SK-N-SH (cell line): ENCODE measurements at regions not wholly inside any gene's neighbourhood (a gene's known extent, or its start where the extent isn't known, plus 50 kb on each side); places are given as distances from the start of the nearest gene placed in this dataset.

Experiments
- CTCF ChIA-PET: fragments of 300-600, 350-600 bp; formaldehyde crosslinking; extraction: SDS; loops from one replicate; lab custom pipeline; 2021; lab: Yijun Ruan, JAX
- POLR2A ChIA-PET: fragments of 350-600 bp; sonication (Branson Sonifier 250); formaldehyde crosslinking; extraction: SDS; loops from one replicate; lab custom pipeline; 2020; ENCODE audit warnings: antibody characterized with exemption, inconsistent platforms; lab: Yijun Ruan, JAX
- DNase-seq: peaks from one replicate; pipeline ENCODE4 v3.0.0; 2012
- H2AFZ ChIP-seq: fragments of 200-600 bp; sonication (generic); 2 replicates; pipeline ENCODE4 v1.8.1; 2016; ENCODE audit warnings: antibody characterized with exemption, mild to moderate bottlenecking, low read depth
- H3F3A ChIP-seq: fragments of 200-600 bp; sonication (generic); replicated peaks from 2 replicates; pipeline ENCODE3; 2016; ENCODE audit warnings: antibody characterized with exemption, mild to moderate bottlenecking; ENCODE audit not compliant: insufficient read depth
- H3K27ac ChIP-seq, 2 experiments: fragments of 200-500 bp in 1 of 2; fragments of 200-600 bp in 1 of 2; sonication (Bioruptor generic) in 1 of 2; sonication (generic), shearing (Covaris generic) in 1 of 2; 2 replicates each; pipeline versions ENCODE4 v1.5.1 to v1.6.1; 2014 to 2016; ENCODE audit warnings: low read depth in 2 of 2, inconsistent platforms in 1 of 2, low read length in 1 of 2, mild to moderate bottlenecking in 1 of 2, mixed read lengths in 1 of 2
- H3K27me3 ChIP-seq: fragments of 200-600 bp; sonication (generic), shearing (Covaris generic); 2 replicates; pipeline ENCODE4 v1.6.1; 2016; ENCODE audit warnings: mixed run types; ENCODE audit not compliant: insufficient read depth
- H3K36me3 ChIP-seq, 2 experiments: fragments of 200-500 bp in 1 of 2; fragments of 200-600 bp in 1 of 2; sonication (Bioruptor generic) in 1 of 2; sonication (generic) in 1 of 2; replicated peaks in 1 of 2; 2 replicates each; pipeline versions ENCODE3 to v1.5.1; 2014 to 2016; ENCODE audit warnings: low read length in 1 of 2, mild to moderate bottlenecking in 1 of 2; ENCODE audit not compliant: insufficient read depth in 2 of 2, control insufficient read depth in 1 of 2
- H3K4me1 ChIP-seq, 2 experiments: fragments of 200-500 bp in 1 of 2; fragments of 200-600 bp in 1 of 2; sonication (Bioruptor generic) in 1 of 2; sonication (generic), shearing (Covaris generic) in 1 of 2; 2 replicates each; pipeline versions ENCODE4 v1.5.1 to v1.6.1; 2014 to 2016; ENCODE audit warnings: low read depth in 1 of 2, low read length in 1 of 2, mixed run types in 1 of 2; ENCODE audit not compliant: insufficient read depth in 2 of 2, control insufficient read depth in 1 of 2
- H3K4me2 ChIP-seq: fragments of 200-600 bp; sonication (generic), shearing (Covaris generic); 2 replicates; pipeline ENCODE4 v1.6.1; 2017; ENCODE audit warnings: mixed run types
- H3K4me3 ChIP-seq, 2 experiments: fragments of 200-500 bp in 1 of 2; fragments of 200-600 bp in 1 of 2; sonication (Bioruptor generic) in 1 of 2; sonication (generic), shearing (Covaris generic) in 1 of 2; 2 replicates each; pipeline versions ENCODE4 v1.5.1 to v1.8.1; 2014 to 2016; ENCODE audit warnings: low read depth in 2 of 2, inconsistent platforms in 1 of 2, low read length in 1 of 2, mild to moderate bottlenecking in 1 of 2, mixed read lengths in 1 of 2, moderate library complexity in 1 of 2
- H3K79me2 ChIP-seq: fragments of 200-600 bp; sonication (generic); 2 replicates; pipeline ENCODE4 v1.8.1; 2017; ENCODE audit warnings: mild to moderate bottlenecking; ENCODE audit not compliant: insufficient read depth
- H3K9ac ChIP-seq: fragments of 200-600 bp; sonication (generic); 2 replicates; pipeline ENCODE4 v1.6.1; 2017; ENCODE audit warnings: mixed run types
- H3K9me2 ChIP-seq: fragments of 200-600 bp; sonication (generic); 2 replicates; pipeline ENCODE4 v1.6.1; 2017; ENCODE audit warnings: mixed run types
- H3K9me3 ChIP-seq: fragments of 200-600 bp; sonication (generic); 2 replicates; pipeline ENCODE4 v1.6.1; 2017; ENCODE audit warnings: mixed run types, mild to moderate bottlenecking, moderate library complexity
- H4K20me1 ChIP-seq: fragments of 200-600 bp; sonication (generic); 2 replicates; pipeline ENCODE4 v1.6.1; 2017; ENCODE audit warnings: mild to moderate bottlenecking, mixed run types; ENCODE audit not compliant: insufficient read depth
- CHD2 ChIP-seq: fragments of 150-350 bp; IDR thresholded peaks from 2 replicates; pipeline ENCODE4 v1.6.1; 2018; ENCODE audit warnings: low read length; ENCODE audit not compliant: partially characterized antibody
- EZH2phosphoT487 ChIP-seq: fragments of 200-600 bp; sonication (generic); IDR thresholded peaks from 2 replicates; pipeline ENCODE4 v1.6.1; 2017; ENCODE audit warnings: low read depth, mixed run types, mild to moderate bottlenecking, antibody characterized with exemption, moderate library complexity, borderline replicate concordance
- FOXJ3 ChIP-seq: sonication (generic); formaldehyde crosslinking; IDR thresholded peaks from 2 replicates; pipeline ENCODE4 v1.5.1; 2020; ENCODE audit warnings: mild to moderate bottlenecking, missing genetic modification reagents
- FOXM1 ChIP-seq: IDR thresholded peaks from 2 replicates; pipeline ENCODE4 v1.4.0; 2012; ENCODE audit warnings: low read depth, mild to moderate bottlenecking
- MAX ChIP-seq: IDR thresholded peaks from 2 replicates; pipeline ENCODE4 v1.4.0; 2012; ENCODE audit warnings: low read depth
- MEF2A ChIP-seq: IDR thresholded peaks from 2 replicates; pipeline ENCODE4 v1.4.0; 2012; ENCODE audit warnings: low read depth, borderline replicate concordance
- MXI1 ChIP-seq: IDR thresholded peaks from 2 replicates; pipeline ENCODE4 v1.6.1; 2012; ENCODE audit warnings: mild to moderate bottlenecking, low read depth, low read length, improper control_type of control experiment
- NRF1 ChIP-seq: IDR thresholded peaks from 2 replicates; pipeline ENCODE4 v1.6.1; 2012; ENCODE audit warnings: low read depth, mild to moderate bottlenecking, low read length
- REST ChIP-seq: IDR thresholded peaks from 2 replicates; pipeline ENCODE4 v1.6.1; 2012; ENCODE audit warnings: mild to moderate bottlenecking, low read depth, low read length, moderate library complexity
- RFX5 ChIP-seq: IDR thresholded peaks from 2 replicates; pipeline ENCODE4 v1.6.1; 2012; ENCODE audit warnings: mild to moderate bottlenecking, improper control_type of control experiment, low read length
- SMC3 ChIP-seq: IDR thresholded peaks from 2 replicates; pipeline ENCODE4 v1.6.1; 2012; ENCODE audit warnings: low read depth, low read length, improper control_type of control experiment
- TEAD4 ChIP-seq: IDR thresholded peaks from 2 replicates; pipeline ENCODE4 v1.4.0; 2012; ENCODE audit warnings: mild to moderate bottlenecking, borderline replicate concordance; ENCODE audit not compliant: insufficient read depth
- USF1 ChIP-seq: IDR thresholded peaks from 2 replicates; pipeline ENCODE4 v1.4.0; 2012; ENCODE audit warnings: low read depth, borderline replicate concordance
- ZBTB33 ChIP-seq: IDR thresholded peaks from 2 replicates; pipeline ENCODE4 v1.4.0; 2012; ENCODE audit warnings: low read depth, borderline replicate concordance
- WGBS: methylation state at CpG from one replicate; pipeline ENCODE4 v1.1.6; 2017; ENCODE audit warnings: low lambda C conversion rate; 5-methylcytosine and 5-hydroxymethylcytosine counted together

GRCh38 chr20:54928564-54928963 is 453.2 kb downstream of the DOK5 start (continued):
- TF ChIP-seq TEAD4 (no peak), MEF2A (no peak), MXI1 (no peak), FOXJ3 (CRISPR knock-in tag) (no peak), SMC3 (no peak), REST (no peak)

- Histone ChIP-seq H3F3A (no peaks in the 10 kb centered on the region), H2AFZ (no peak overlapping the region), H3K79me2 (no peaks in the 10 kb centered on the region), H3K9me2 (no peaks in the 10 kb centered on the region), H4K20me1 (no peaks in the 10 kb centered on the region), H3K27ac (no peak overlapping the region), H3K4me3 (no peak overlapping the region), H3K4me2 (no peak overlapping the region), H3K4me1 (peaks cover 0 to 4% of the 10 kb centered on the region in 2 experiments; a peak in 1 of 4 replicates), H3K9ac (no peak overlapping the region), H3K27me3 (no peaks in the 10 kb centered on the region), H3K36me3 (no peaks in the 10 kb centered on the region), H3K9me3 (no peaks in the 10 kb centered on the region)
- ChIA-PET POLR2A (no interaction called here), CTCF (no interaction called here)
- whole genome bisulfite sequencing = 11% methylated on average over 4 of the region's 4 CpGs
- no peak for TF ChIP-seq REST
- TF ChIP-seq FOXM1 = no peak
- no peak for TF ChIP-seq EZH2phosphoT487
- no peak for TF ChIP-seq ZBTB33
- no peak for TF ChIP-seq MAX
- no peak for TF ChIP-seq CHD2
- no peak for TF ChIP-seq USF1
- TF ChIP-seq NRF1 = no peak
- no peak for TF ChIP-seq MEF2A
- no peak for TF ChIP-seq RFX5
- TF ChIP-seq SMC3 = no peak
- no peak for DNase-seq
Measured at GRCh38 chr20:54922636-54923035, 447.2 kb downstream of the DOK5 start.
